Panc1 (cell line): ENCODE measurements at regions not wholly inside any gene's neighbourhood (a gene's known extent, or its start where the extent isn't known, plus 50 kb on each side); places are given as distances from the start of the nearest gene placed in this dataset.

ENCODE experiments used
- ATAC-seq: fragments of 200-7000 bp; cut with Tn5 transposase; 2 replicates; pipeline ENCODE4 v1.9.1; 2020; ENCODE audit warnings: mild to moderate bottlenecking, moderate library complexity
- BruUV-seq: library from RNA; stranded (reverse); fragments of 400-500 nt; replicated peaks from 2 replicates; lab custom pipeline; 2021; lab: Mats Ljungman, UMichigan
- CTCF ChIA-PET: fragments of 300-600 bp; sonication (Branson Sonifier 250); formaldehyde crosslinking; loops from one replicate; lab custom pipeline; 2022; ENCODE audit warnings: antibody characterized with exemption; lab: Charles Lee
- POLR2A ChIA-PET: fragments of 300-600 bp; sonication (Branson Sonifier 250); formaldehyde crosslinking; loops from one replicate; lab custom pipeline; 2022; ENCODE audit warnings: antibody characterized with exemption; lab: Charles Lee
- DNase-seq: peaks from one replicate; pipeline ENCODE4 v3.0.0-alpha.2; 2010; ENCODE audit warnings: low read depth, low spot score
- H3K27ac ChIP-seq: 2 replicates; pipeline ENCODE4 v1.5.1; 2011; ENCODE audit warnings: mild to moderate bottlenecking, low read length, inconsistent platforms
- H3K27me3 ChIP-seq: fragments of 200-500 bp; sonication (Bioruptor generic); 2 replicates; pipeline ENCODE4 v1.6.0; 2014; ENCODE audit warnings: low read length, inconsistent platforms; ENCODE audit not compliant: control insufficient read depth, insufficient read depth
- H3K36me3 ChIP-seq: fragments of 200-500 bp; sonication (Bioruptor generic); 2 replicates; pipeline ENCODE4 v1.5.1; 2014; ENCODE audit warnings: inconsistent platforms, mild to moderate bottlenecking, low read length, moderate library complexity; ENCODE audit not compliant: control insufficient read depth, insufficient read depth
- H3K4me1 ChIP-seq: 2 replicates; pipeline ENCODE4 v1.5.1; 2011; ENCODE audit warnings: inconsistent platforms, mild to moderate bottlenecking, low read length, moderate library complexity; ENCODE audit not compliant: control insufficient read depth, insufficient read depth
- H3K4me3 ChIP-seq, 2 experiments: 2 replicates each; pipeline ENCODE4 v1.5.1; 2011 to 2012; ENCODE audit warnings: low read depth in 2 of 2, low read length in 2 of 2, mild to moderate bottlenecking in 2 of 2, inconsistent platforms in 1 of 2, moderate library complexity in 1 of 2
- H3K9me3 ChIP-seq: fragments of 200-500 bp; sonication (Bioruptor generic); 2 replicates; pipeline ENCODE4 v1.5.1; 2014; ENCODE audit warnings: low read depth, mild to moderate bottlenecking, inconsistent platforms, low read length, moderate library complexity; ENCODE audit not compliant: control insufficient read depth, insufficient read depth
- CTCF ChIP-seq: fragments of 450-650 bp; IDR thresholded peaks from 2 replicates; pipeline ENCODE4 v1.5.1; 2017; ENCODE audit warnings: mild to moderate bottlenecking
- POLR2AphosphoS5 ChIP-seq: IDR thresholded peaks from 2 replicates; pipeline ENCODE4 v1.6.1; 2012; ENCODE audit warnings: mild to moderate bottlenecking, low read depth, low read length, moderate library complexity
- REST ChIP-seq, 2 experiments: IDR thresholded peaks; 2 replicates each; pipeline ENCODE4 v1.6.1; 2011 to 2012; ENCODE audit warnings: low read depth in 2 of 2, control low read depth in 1 of 2, low read length in 1 of 2, mild to moderate bottlenecking in 1 of 2, moderate library complexity in 1 of 2; ENCODE audit not compliant: insufficient read depth in 1 of 2
- SIN3A ChIP-seq: IDR thresholded peaks from 2 replicates; pipeline ENCODE4 v1.6.1; 2012; ENCODE audit warnings: low read depth, mild to moderate bottlenecking, low read length, moderate library complexity, borderline replicate concordance; ENCODE audit not compliant: insufficient read depth
- TCF7L2 ChIP-seq: IDR thresholded peaks from 2 replicates; pipeline ENCODE4 v1.6.1; 2011; ENCODE audit warnings: mild to moderate bottlenecking, low read depth, low read length, inconsistent platforms
- in situ Hi-C: cut with HindIII; loops from 2 replicates; pipeline ENCODE4 v1.10.0; 2016; ENCODE audit warnings: low sequenced_read_pairs, low pct_unique_long_range_greater_than_20kb
- intact Hi-C: fragments of 100-400 bp; cut with micrococcal nuclease; formaldehyde crosslinking; loops from one replicate; pipeline ENCODE4 v1.10.0; 2022; ENCODE audit not compliant: unreplicated experiment

- Histone ChIP-seq H3K4me3 (no peak overlapping the region), H3K27ac (no peak overlapping the region), H3K36me3 (no peaks in the 10 kb centered on the region), H3K9me3 (no peaks in the 10 kb centered on the region), H3K27me3 (peaks cover 7% of the 10 kb centered on the region), H3K4me1 (no peaks in the 10 kb centered on the region)
- no peak for TF ChIP-seq REST (IDR thresholded peaks at IDR 0.05; ENCODE audit: insufficient read depth in 1 of 2, low read depth in 2 of 2, low read length in 1 of 2)
- no peak for TF ChIP-seq SIN3A
- TF ChIP-seq POLR2AphosphoS5: no peak
- no peak for TF ChIP-seq CTCF
- no peak for TF ChIP-seq TCF7L2
- DNase-seq (no peak), ATAC-seq (no peak)
- in situ Hi-C loops (no loop called here), intact Hi-C loops (no loop called here)
- BruUV-seq: no TSS peak
- ChIA-PET CTCF (no interaction called here), POLR2A (no interaction called here)
These were observed 175.4 kb downstream of the PHETA1 start for GRCh38 chr12:111193496-111193895.

GRCh38 chr12:111193067-111193466, 175.8 kb downstream of the PHETA1 start:
- BruUV-seq: no TSS peak
- Histone ChIP-seq H3K27ac (no peak overlapping the region), H3K36me3 (no peaks in the 10 kb centered on the region), H3K4me1 (no peaks in the 10 kb centered on the region), H3K9me3 (no peaks in the 10 kb centered on the region), H3K4me3 (no peak overlapping the region), H3K27me3 (peaks cover 7% of the 10 kb centered on the region)
- in situ Hi-C loops (no loop called here), intact Hi-C loops (no loop called here)
- no peak for TF ChIP-seq TCF7L2
- TF ChIP-seq POLR2AphosphoS5: no peak
- no peak for TF ChIP-seq REST (IDR thresholded peaks at IDR 0.05; ENCODE audit: insufficient read depth in 1 of 2, low read depth in 2 of 2, low read length in 1 of 2)
- TF ChIP-seq CTCF: no peak
- no peak for TF ChIP-seq SIN3A
- POLR2A ChIA-PET: no interaction called here
- CTCF ChIA-PET: no interaction called here
- ATAC-seq (no peak), DNase-seq (no peak)
